Transverse colon (tissue), 4 donors: ENCODE measurements at regions not wholly inside any gene's neighbourhood (a gene's known extent, or its start where the extent isn't known, plus 50 kb on each side); places are given as distances from the start of the nearest gene placed in this dataset.
A peak's percentile ranks its signal among the peaks of the same experiment; 100 is the strongest.

Source experiments
- DNase-seq: peaks from one replicate; pipeline ENCODE4 v3.0.0-alpha.2; 2019
- H3K27ac ChIP-seq, 4 donors: fragments of 200-600 bp; sonication (generic); 2 replicates each; pipeline ENCODE4 v1.5.1; 2016 to 2018; ENCODE audit warnings: inconsistent platforms in 4 of 4
- H3K27me3 ChIP-seq: fragments of 200-600 bp; sonication (generic); 2 replicates; pipeline ENCODE4 v1.5.1; 2017; ENCODE audit warnings: inconsistent platforms
- H3K36me3 ChIP-seq, 4 donors: fragments of 200-600 bp; sonication (generic); 2 replicates each; pipeline ENCODE4 v1.5.1; 2017 to 2019; ENCODE audit warnings: inconsistent platforms in 4 of 4
- H3K4me1 ChIP-seq, 4 donors: fragments of 200-600 bp; sonication (generic); 2 replicates each; pipeline ENCODE4 v1.5.1; 2017 to 2020; ENCODE audit warnings: inconsistent platforms in 4 of 4
- H3K4me3 ChIP-seq, 4 donors: fragments of 200-600 bp; sonication (generic); 1 replicate in 1 of 4; 2 replicates in 3 of 4; pipeline versions ENCODE4 v1.5.1 to v1.6.1; 2017 to 2019; ENCODE audit warnings: inconsistent platforms in 4 of 4
- H3K9me3 ChIP-seq, 2 donors: fragments of 200-600 bp; sonication (generic); 2 replicates each; pipeline ENCODE4 v1.5.1; 2017 to 2019; ENCODE audit warnings: inconsistent platforms in 2 of 2
- CTCF ChIP-seq, 5 experiments: fragments of 200-600 bp in 3 of 5; fragments of 450-650 bp in 2 of 5; sonication (generic) in 3 of 5; IDR thresholded peaks; 1 replicate in 2 of 5; 2 replicates in 3 of 5; pipeline ENCODE4 v1.5.1; 2016 to 2017; ENCODE audit warnings: antibody characterized with exemption in 5 of 5, inconsistent platforms in 3 of 5, mild to moderate bottlenecking in 2 of 5, moderate library complexity in 1 of 5
- EP300 ChIP-seq: sonication (generic); formaldehyde crosslinking; IDR thresholded peaks from one replicate; pipeline ENCODE4 v1.6.1; 2017; ENCODE audit warnings: antibody characterized with exemption, low read depth
- POLR2A ChIP-seq: fragments of 450-650 bp; IDR thresholded peaks from one replicate; pipeline ENCODE4 v1.6.1; 2016; ENCODE audit warnings: antibody characterized with exemption, mild to moderate bottlenecking, moderate library complexity
- POLR2AphosphoS5 ChIP-seq, 3 donors: sonication (generic); formaldehyde crosslinking; IDR thresholded peaks; one replicate each; pipeline ENCODE4 v1.6.1; 2016; ENCODE audit warnings: antibody characterized with exemption in 3 of 3
- WGBS, 2 donors: methylation state at CpG; one replicate each; pipeline ENCODE4 v1.1.5; 2018; ENCODE audit warnings: low coverage in 1 of 2; 5-methylcytosine and 5-hydroxymethylcytosine counted together
- in situ Hi-C, 4 donors: fragments of 200-750 bp; cut with MboI; loops; one replicate each; pipeline versions ENCODE4 v1.15.0 to v1.15.1; 2017; ENCODE audit warnings: low sequenced_read_pairs in 3 of 4, low pct_ligation_motif_present in 1 of 4, low pct_unique_long_range_greater_than_20kb in 1 of 4
- intact Hi-C: fragments of 100-400 bp; cut with DNase I; formaldehyde crosslinking; loops from one replicate; pipeline ENCODE4 v1.15.1; 2023; ENCODE audit warnings: low total_unique reads

GRCh38 chr9:100714372-100715099 is 136.7 kb downstream of the CAVIN4 start:
- DNase-seq, result peak; percentile 50
- in situ Hi-C loops (loop anchor here in 3 of 4 donors (10.0 to 25.0 kb wide), 2 partner anchors 590 to 598 kb away; no protein-coding TSS in a partner anchor), intact Hi-C loops (no loop called here)
- H3K4me3 ChIP-seq, result no peak overlapping the region
- no peak overlapping the region for H3K27ac ChIP-seq
- no peaks in the 10 kb centered on the region for H3K27me3 ChIP-seq
- WGBS, 2 donors, result 60 to 64% methylated on average over 8 to 11 of the region's 11 CpGs
- no peaks in the 10 kb centered on the region for H3K4me1 ChIP-seq
- H3K36me3 ChIP-seq, result no peaks in the 10 kb centered on the region
- TF ChIP-seq POLR2AphosphoS5 (IDR thresholded peaks at IDR 0.05), result no peak
- peak; percentile 50 to 80 (median 63) for TF ChIP-seq CTCF (IDR thresholded peaks at IDR 0.05)
- no peaks in the 10 kb centered on the region for H3K9me3 ChIP-seq

- WGBS, 2 donors, result 78 to 83% methylated on average over 3 to 6 of the region's 6 CpGs
- no peaks in the 10 kb centered on the region for H3K36me3 ChIP-seq
- TF ChIP-seq CTCF (IDR thresholded peaks at IDR 0.05) (no peak), POLR2A (no peak), POLR2AphosphoS5 (IDR thresholded peaks at IDR 0.05) (no peak), EP300 (no peak)
- DNase-seq, result no peak
- intact Hi-C loops, result no loop called here
- H3K27ac ChIP-seq, result no peak overlapping the region
- H3K4me1 ChIP-seq, result no peaks in the 10 kb centered on the region
- in situ Hi-C loops, result loop anchor here in 3 of 4 donors (10.0 to 25.0 kb wide), 2 partner anchors 590 to 597 kb away; no protein-coding TSS in a partner anchor
- H3K9me3 ChIP-seq, result no peaks in the 10 kb centered on the region
- no peaks in the 10 kb centered on the region for H3K27me3 ChIP-seq
- H3K4me3 ChIP-seq, result no peak overlapping the region
Measured at GRCh38 chr9:100715100-100715380, 137.2 kb downstream of the CAVIN4 start.

GRCh38 chr9:100718717-100719116 is 140.8 kb downstream of the CAVIN4 start:
- in situ Hi-C loops, result loop anchor here in 3 of 4 donors (10.0 to 25.0 kb wide), 2 partner anchors 586 to 594 kb away; no protein-coding TSS in a partner anchor
- 76 to 100% methylated on average over 1 to 5 of the region's 5 CpGs for WGBS, 2 donors
- H3K27ac ChIP-seq, result no peak overlapping the region

GRCh38 chr9:100720922-100721321 is 143.0 kb downstream of the CAVIN4 start:
- no peak overlapping the region for H3K4me3 ChIP-seq
- DNase-seq, result no peak
- H3K36me3 ChIP-seq, result no peaks in the 10 kb centered on the region
- H3K4me1 ChIP-seq, result no peaks in the 10 kb centered on the region
- 36 to 50% methylated on average over 1 of the region's 1 CpG for WGBS, 2 donors
- TF ChIP-seq POLR2AphosphoS5 (IDR thresholded peaks at IDR 0.05) (no peak), CTCF (IDR thresholded peaks at IDR 0.05) (no peak), EP300 (no peak), POLR2A (no peak)
- intact Hi-C loops, result no loop called here
- no peaks in the 10 kb centered on the region for H3K27me3 ChIP-seq
- H3K9me3 ChIP-seq, result no peaks in the 10 kb centered on the region
- no peak overlapping the region for H3K27ac ChIP-seq
- in situ Hi-C loops, result loop anchor here in 2 of 4 donors (25.0 kb wide), 1 partner anchor 591 kb away; no protein-coding TSS in a partner anchor

More at GRCh38 chr9:100718717-100719116, 140.8 kb downstream of the CAVIN4 start:
- no peak for DNase-seq
- no peaks in the 10 kb centered on the region for H3K4me1 ChIP-seq
- no peak for TF ChIP-seq CTCF (IDR thresholded peaks at IDR 0.05)
- no peak for TF ChIP-seq POLR2A
- no peak for TF ChIP-seq POLR2AphosphoS5 (IDR thresholded peaks at IDR 0.05)
- TF ChIP-seq EP300, result no peak
- no peak overlapping the region for H3K4me3 ChIP-seq
- H3K36me3 ChIP-seq, result no peaks in the 10 kb centered on the region
- no peaks in the 10 kb centered on the region for H3K27me3 ChIP-seq
- intact Hi-C loops, result no loop called here
- H3K9me3 ChIP-seq, result no peaks in the 10 kb centered on the region
